ENCODE measurements at regions not wholly inside any gene's neighbourhood (a gene's known extent, or its start where the extent isn't known, plus 50 kb on each side); places are given as distances from the start of the nearest gene placed in this dataset.

- no peak for TF ChIP-seq CTCF (IDR thresholded peaks at IDR 0.05; ENCODE audit: low read depth, low read length)
- no peak for TF ChIP-seq POLR2A (IDR thresholded peaks at IDR 0.05; ENCODE audit: extremely low read depth, insufficient read length)
Measured at GRCh38 chr11:70918242-70918641, 334.1 kb downstream of the SHANK2 start.

Measured in NB4 (cell line).